ENCODE measurements at regions not wholly inside any gene's neighbourhood (a gene's known extent, or its start where the extent isn't known, plus 50 kb on each side); places are given as distances from the start of the nearest gene placed in this dataset.
"Not testable (repeated sequence)": the region's sequence is repeated elsewhere in the genome, so short reads cannot be mapped to it uniquely, and the experiment has no call there.

GRCh38 chr16:31664683-31665482, 137.2 kb downstream of the AHSP start:
- no peak for TF ChIP-seq CTCF (IDR thresholded peaks at IDR 0.05)
- Histone ChIP-seq H3K27me3 (no peaks in the 10 kb centered on the region), H3K27ac (no peak overlapping the region), H3K9me3 (no peaks in the 10 kb centered on the region), H3K4me1 (no peaks in the 10 kb centered on the region), H3K36me3 (no peaks in the 10 kb centered on the region), H3K4me3 (no peak overlapping the region)
- ATAC-seq (no peak), DNase-seq (no peak), FAIRE-seq (no peak)
- 25 to 32% methylated on average over 3 of the region's 3 CpGs for WGBS, 2 donors
- intact Hi-C loops (cut with DNase I): no loop called here

- Histone ChIP-seq H3K36me3 (no peaks in the 10 kb centered on the region), H3K4me3 (no peak overlapping the region), H3K27ac (no peak overlapping the region), H3K4me1 (no peaks in the 10 kb centered on the region), H3K9me3 (no peaks in the 10 kb centered on the region), H3K27me3 (no peaks in the 10 kb centered on the region)
- WGBS, 2 donors: 26 to 32% methylated on average over 1 of the region's 1 CpG
- ATAC-seq (no peak), DNase-seq (no peak), FAIRE-seq (peak; percentile 17)
- no peak for TF ChIP-seq CTCF (IDR thresholded peaks at IDR 0.05)
- intact Hi-C loops (cut with DNase I): no loop called here
Measured at GRCh38 chr16:31674686-31675085, 147.0 kb downstream of the AHSP start.

GRCh38 chr16:31676731-31677130, 149.0 kb downstream of the AHSP start:
- Histone ChIP-seq H3K4me1 (no peaks in the 10 kb centered on the region), H3K27ac (no peak overlapping the region), H3K27me3 (no peaks in the 10 kb centered on the region), H3K36me3 (no peaks in the 10 kb centered on the region), H3K4me3 (no peak overlapping the region), H3K9me3 (no peaks in the 10 kb centered on the region)
- no peak for FAIRE-seq
- no peak for ATAC-seq
- TF ChIP-seq CTCF (IDR thresholded peaks at IDR 0.05): no peak
- intact Hi-C loops (cut with DNase I): no loop called here
- DNase-seq: no peak

- Histone ChIP-seq H3K9me3 (no peaks in the 10 kb centered on the region), H3K27me3 (no peaks in the 10 kb centered on the region), H3K4me1 (no peaks in the 10 kb centered on the region), H3K36me3 (no peaks in the 10 kb centered on the region), H3K27ac (no peak overlapping the region), H3K4me3 (no peak overlapping the region)
- WGBS, 2 donors: 70 to 71% methylated on average over 7 of the region's 7 CpGs
- DNase-seq (no peak), ATAC-seq (no peak), FAIRE-seq (no peak)
- intact Hi-C loops (cut with DNase I): no loop called here
- no peak for TF ChIP-seq CTCF (IDR thresholded peaks at IDR 0.05)
Measured at GRCh38 chr16:31678649-31679325, 151.1 kb downstream of the AHSP start.

GRCh38 chr16:31689331-31689730, 161.6 kb downstream of the AHSP start:
- DNase-seq; FAIRE-seq; H3K36me3 ChIP-seq; H3K9me3 ChIP-seq; H3K27me3 ChIP-seq; H3K4me1 ChIP-seq; ATAC-seq; H3K27ac ChIP-seq; H3K4me3 ChIP-seq; intact Hi-C loops (cut with DNase I): not testable (repeated sequence)
- WGBS, 2 donors: 39 to 50% methylated on average over 2 of the region's 2 CpGs

GRCh38 chr16:31692338-31692737, 164.6 kb downstream of the AHSP start:
- WGBS, 2 donors: 59 to 77% methylated on average over 3 of the region's 3 CpGs
- ATAC-seq; H3K9me3 ChIP-seq; intact Hi-C loops (cut with DNase I); H3K27me3 ChIP-seq; FAIRE-seq; DNase-seq; H3K4me3 ChIP-seq; H3K4me1 ChIP-seq; H3K27ac ChIP-seq; H3K36me3 ChIP-seq: not testable (repeated sequence)

Data from pancreas (tissue), 10 donors.